ENCODE measurements at regions not wholly inside any gene's neighbourhood (a gene's known extent, or its start where the extent isn't known, plus 50 kb on each side); places are given as distances from the start of the nearest gene placed in this dataset.
"Not testable (repeated sequence)": the region's sequence is repeated elsewhere in the genome, so short reads cannot be mapped to it uniquely, and the experiment has no call there.

DNA sequence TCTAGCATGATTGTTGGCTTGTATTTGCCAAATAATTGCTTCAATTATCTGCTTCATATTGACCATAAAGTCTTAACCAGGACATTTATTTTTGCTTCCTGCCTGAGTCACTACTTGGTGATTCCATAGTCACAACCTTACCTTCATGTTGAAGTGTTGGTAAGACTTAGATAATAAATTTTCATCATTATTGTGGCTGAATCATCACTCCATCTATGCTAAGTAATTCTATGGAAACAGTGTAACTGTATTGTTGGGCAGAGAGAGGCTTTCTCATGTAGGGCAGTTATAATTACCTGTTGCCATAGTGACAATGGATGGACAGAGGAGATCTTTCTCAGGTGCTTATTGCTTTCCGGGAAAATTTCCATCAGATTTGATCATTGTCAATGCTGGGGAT, 330.7 kb upstream of the LRRC3B start:
- H3K27me3 Mint-ChIP-seq = no peaks in the 10 kb centered on the region
- H3K9me3 Mint-ChIP-seq = peaks cover 0 to 12% (median 5%) of the 10 kb centered on the region in 11 donors
- no peak overlapping the region for H3K4me3 Mint-ChIP-seq
- no peaks in the 10 kb centered on the region for H3K4me1 ChIP-seq (ENCODE audit: control insufficient read depth in 2 of 2, insufficient read depth in 2 of 2, low read length in 2 of 2)
- ChIA-PET CTCF (no interaction called here), POLR2A (no interaction called here)
- no peaks in the 10 kb centered on the region for H3K9me3 ChIP-seq (ENCODE audit: control insufficient read depth in 2 of 3, low read length in 3 of 3)
- H3K27ac ChIP-seq (ENCODE audit: low read depth, low read length) = no peak overlapping the region
- ATAC-seq (no peak), DNase-seq (no peak)
- H3K27ac Mint-ChIP-seq = no peak overlapping the region
- H3K4me1 Mint-ChIP-seq = no peaks in the 10 kb centered on the region
- no peak overlapping the region for H3K4me3 ChIP-seq (ENCODE audit: low read length)
- intact Hi-C loops (cut with micrococcal nuclease) = no loop called here
- no peaks in the 10 kb centered on the region for H3K27me3 ChIP-seq (ENCODE audit: control insufficient read depth in 2 of 2, insufficient read depth in 2 of 2, low read length in 2 of 2)
- H3K36me3 Mint-ChIP-seq = no peaks in the 10 kb centered on the region
- no peaks in the 10 kb centered on the region for H3K36me3 ChIP-seq (ENCODE audit: control insufficient read depth in 2 of 3, insufficient read depth in 3 of 3, low read length in 3 of 3)

DNA sequence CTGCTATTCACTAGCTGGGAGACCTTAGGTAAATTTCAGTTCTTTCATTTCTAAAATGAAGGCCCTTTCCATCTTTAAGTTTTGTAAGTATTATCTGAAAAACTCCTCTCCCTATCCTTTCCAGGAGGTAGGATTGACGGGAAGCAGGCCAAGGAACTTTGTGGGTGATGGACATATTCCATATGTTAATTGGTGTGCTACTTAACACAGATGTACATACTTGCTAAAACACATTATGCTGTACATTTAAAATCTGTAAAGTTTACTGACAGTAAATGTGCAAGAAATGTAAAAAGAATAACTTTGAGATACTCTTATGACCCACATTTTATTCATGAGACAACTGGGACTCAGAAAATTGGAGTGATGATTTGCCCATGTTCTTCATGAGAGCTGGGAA, 329.8 kb upstream of the LRRC3B start:
- Mint-ChIP-seq H3K4me1 (no peaks in the 10 kb centered on the region), H3K27me3 (no peaks in the 10 kb centered on the region), H3K27ac (no peak overlapping the region), H3K36me3 (no peaks in the 10 kb centered on the region), H3K4me3 (no peak overlapping the region), H3K9me3 (peaks cover 0 to 12% (median 7%) of the 10 kb centered on the region in 11 donors)
- POLR2A ChIA-PET = no interaction called here
- no peaks in the 10 kb centered on the region for H3K27me3 ChIP-seq (ENCODE audit: control insufficient read depth in 2 of 2, insufficient read depth in 2 of 2, low read length in 2 of 2)
- H3K27ac ChIP-seq (ENCODE audit: low read depth, low read length) = no peak overlapping the region
- no peak overlapping the region for H3K4me3 ChIP-seq (ENCODE audit: low read length)
- H3K9me3 ChIP-seq (ENCODE audit: control insufficient read depth in 2 of 3, low read length in 3 of 3) = no peaks in the 10 kb centered on the region
- intact Hi-C loops (cut with micrococcal nuclease) = no loop called here
- H3K4me1 ChIP-seq (ENCODE audit: control insufficient read depth in 2 of 2, insufficient read depth in 2 of 2, low read length in 2 of 2) = no peaks in the 10 kb centered on the region
- ATAC-seq = no peak
- no peaks in the 10 kb centered on the region for H3K36me3 ChIP-seq (ENCODE audit: control insufficient read depth in 2 of 3, insufficient read depth in 3 of 3, low read length in 3 of 3)
- CTCF ChIA-PET = no interaction called here
- no peak for DNase-seq

DNA sequence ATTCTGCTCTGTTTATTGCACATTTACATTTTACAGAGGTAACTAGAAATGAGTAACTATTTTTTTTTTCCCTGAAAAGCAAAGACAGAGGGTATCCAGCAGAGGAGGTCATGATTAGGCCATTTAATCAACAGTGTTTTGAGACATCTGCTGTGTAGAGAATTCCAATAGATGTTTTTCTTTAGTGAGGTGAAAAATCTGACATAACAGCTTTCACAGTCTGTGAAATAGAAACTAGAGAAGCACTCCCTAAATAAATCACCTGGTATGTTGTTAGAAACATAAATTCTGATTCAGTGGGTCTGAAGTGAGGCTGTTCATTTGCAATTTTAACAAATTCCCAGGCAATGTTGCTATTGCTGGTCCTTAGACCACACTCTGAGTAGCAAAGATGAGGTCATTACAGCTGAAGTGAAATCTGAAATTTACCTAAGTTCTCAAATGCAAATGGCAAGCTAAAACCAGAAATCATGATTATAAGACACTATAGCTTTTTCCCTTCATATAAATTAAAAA, 329.2 kb upstream of the LRRC3B start:
- POLR2A ChIA-PET = no interaction called here
- no peaks in the 10 kb centered on the region for H3K4me1 ChIP-seq (ENCODE audit: control insufficient read depth in 2 of 2, insufficient read depth in 2 of 2, low read length in 2 of 2)

DNA sequence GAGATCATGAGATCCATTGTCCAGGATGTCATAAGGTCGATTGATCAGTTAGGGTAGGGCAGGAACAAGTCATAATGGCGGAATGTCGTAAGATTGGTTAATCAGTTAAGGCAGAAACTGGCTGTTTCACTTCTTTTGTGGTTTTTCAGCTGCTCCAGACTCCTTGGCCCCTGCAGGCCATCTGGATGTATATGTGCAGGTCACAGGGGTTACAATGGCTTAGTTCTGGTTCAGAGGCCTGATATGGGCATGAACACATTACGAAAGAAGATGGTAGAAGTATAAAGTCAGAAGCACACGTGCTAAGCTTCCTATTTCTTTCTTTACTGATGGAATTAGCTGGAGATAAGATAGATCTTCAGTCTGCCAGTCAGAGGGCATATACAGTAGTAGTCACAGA, 315.4 kb upstream of the LRRC3B start:
- Mint-ChIP-seq H3K9me3 (peaks cover 0 to 54% (median 16%) of the 10 kb centered on the region in 11 donors), H3K4me1 (no peaks in the 10 kb centered on the region), H3K36me3 (no peaks in the 10 kb centered on the region), H3K4me3 (no peak overlapping the region), H3K27me3 (peaks cover 0 to 3% (median 0%) of the 10 kb centered on the region in 5 donors), H3K27ac (no peak overlapping the region)
- Histone ChIP-seq H3K4me3 (ENCODE audit: low read length) (no peak overlapping the region), H3K4me1 (ENCODE audit: control insufficient read depth in 2 of 2, insufficient read depth in 2 of 2, low read length in 2 of 2) (no peaks in the 10 kb centered on the region), H3K27ac (ENCODE audit: low read depth, low read length) (no peak overlapping the region), H3K27me3 (ENCODE audit: control insufficient read depth in 2 of 2, insufficient read depth in 2 of 2, low read length in 2 of 2) (no peaks in the 10 kb centered on the region), H3K9me3 (ENCODE audit: control insufficient read depth in 2 of 3, low read length in 3 of 3) (peaks cover 0 to 8% (median 0%) of the 10 kb centered on the region in 3 experiments), H3K36me3 (ENCODE audit: control insufficient read depth in 2 of 3, insufficient read depth in 3 of 3, low read length in 3 of 3) (no peaks in the 10 kb centered on the region)
- intact Hi-C loops (cut with micrococcal nuclease) = no loop called here
- DNase-seq (no peak), ATAC-seq (no peak)
- POLR2A ChIA-PET = no interaction called here
- CTCF ChIA-PET = no interaction called here

More for the DNA sequence above, 329.2 kb upstream of the LRRC3B start:
- H3K36me3 ChIP-seq (ENCODE audit: control insufficient read depth in 2 of 3, insufficient read depth in 3 of 3, low read length in 3 of 3) = no peaks in the 10 kb centered on the region
- no peaks in the 10 kb centered on the region for H3K27me3 ChIP-seq (ENCODE audit: control insufficient read depth in 2 of 2, insufficient read depth in 2 of 2, low read length in 2 of 2)
- H3K4me3 Mint-ChIP-seq = no peak overlapping the region
- no peak for ATAC-seq
- no peak for DNase-seq
- intact Hi-C loops (cut with micrococcal nuclease) = no loop called here
- no peaks in the 10 kb centered on the region for H3K9me3 ChIP-seq (ENCODE audit: control insufficient read depth in 2 of 3, low read length in 3 of 3)
- H3K27ac ChIP-seq (ENCODE audit: low read depth, low read length) = no peak overlapping the region
- H3K9me3 Mint-ChIP-seq = peaks cover 0 to 16% (median 7%) of the 10 kb centered on the region in 11 donors
- H3K36me3 Mint-ChIP-seq = no peaks in the 10 kb centered on the region
- CTCF ChIA-PET = no interaction called here
- H3K27ac Mint-ChIP-seq = no peak overlapping the region
- H3K4me1 Mint-ChIP-seq = no peaks in the 10 kb centered on the region
- no peaks in the 10 kb centered on the region for H3K27me3 Mint-ChIP-seq
- H3K4me3 ChIP-seq (ENCODE audit: low read length) = no peak overlapping the region

DNA sequence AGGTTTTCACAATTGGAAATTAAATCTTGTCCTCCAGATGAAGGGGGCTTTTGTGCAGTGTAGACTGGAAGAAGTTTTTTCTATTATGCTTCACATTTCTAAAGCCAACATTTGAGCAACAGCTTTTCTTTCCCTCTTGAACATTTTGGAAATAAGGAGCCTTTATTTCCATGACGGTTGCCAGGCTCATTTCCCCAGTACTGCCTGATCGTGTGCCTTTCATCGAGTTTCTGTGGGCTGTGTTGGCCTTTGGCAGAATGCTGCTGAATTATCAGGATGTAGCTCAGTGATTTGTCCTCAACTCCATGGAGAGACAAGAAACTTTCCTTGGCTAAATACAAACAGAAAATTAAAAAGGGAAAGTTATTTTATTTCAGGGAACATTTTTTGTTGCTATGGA, 314.8 kb upstream of the LRRC3B start:
- Histone ChIP-seq H3K9me3 (ENCODE audit: control insufficient read depth in 2 of 3, low read length in 3 of 3) (peaks cover 0 to 8% (median 0%) of the 10 kb centered on the region in 3 experiments), H3K27me3 (ENCODE audit: control insufficient read depth in 2 of 2, insufficient read depth in 2 of 2, low read length in 2 of 2) (no peaks in the 10 kb centered on the region), H3K27ac (ENCODE audit: low read depth, low read length) (no peak overlapping the region), H3K4me3 (ENCODE audit: low read length) (no peak overlapping the region), H3K4me1 (ENCODE audit: control insufficient read depth in 2 of 2, insufficient read depth in 2 of 2, low read length in 2 of 2) (no peaks in the 10 kb centered on the region), H3K36me3 (ENCODE audit: control insufficient read depth in 2 of 3, insufficient read depth in 3 of 3, low read length in 3 of 3) (no peaks in the 10 kb centered on the region)
- Mint-ChIP-seq H3K27ac (no peak overlapping the region), H3K9me3 (peaks cover 2 to 49% (median 16%) of the 10 kb centered on the region in 11 donors), H3K4me1 (no peaks in the 10 kb centered on the region), H3K36me3 (no peaks in the 10 kb centered on the region), H3K27me3 (peaks cover 0 to 3% (median 0%) of the 10 kb centered on the region in 5 donors), H3K4me3 (no peak overlapping the region)
- POLR2A ChIA-PET = no interaction called here
- intact Hi-C loops (cut with micrococcal nuclease) = no loop called here
- CTCF ChIA-PET = no interaction called here
- no peak for ATAC-seq
- DNase-seq = no peak

DNA sequence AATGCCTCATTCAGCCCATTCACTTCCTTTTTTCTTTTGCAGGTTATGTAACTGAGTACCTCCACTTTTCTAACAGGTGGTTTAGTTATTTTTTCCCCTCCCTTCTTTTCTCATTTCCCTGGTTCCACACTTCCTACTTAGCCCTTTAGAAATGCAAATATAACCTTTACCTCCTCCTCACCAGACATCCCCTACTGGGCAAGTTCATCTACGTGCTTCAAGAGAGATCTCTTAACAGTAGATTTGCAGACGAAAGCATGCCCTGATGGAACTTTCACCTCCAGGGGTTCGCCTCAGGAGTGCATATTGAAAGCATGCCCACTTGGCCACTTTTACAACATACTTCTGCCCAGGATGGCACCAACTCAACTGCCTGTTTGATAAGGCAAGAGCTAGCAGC, 314.1 kb upstream of the LRRC3B start:
- Histone ChIP-seq H3K36me3 (ENCODE audit: control insufficient read depth in 2 of 3, insufficient read depth in 3 of 3, low read length in 3 of 3) (no peaks in the 10 kb centered on the region), H3K4me3 (ENCODE audit: low read length) (no peak overlapping the region), H3K4me1 (ENCODE audit: control insufficient read depth in 2 of 2, insufficient read depth in 2 of 2, low read length in 2 of 2) (no peaks in the 10 kb centered on the region), H3K9me3 (ENCODE audit: control insufficient read depth in 2 of 3, low read length in 3 of 3) (peaks cover 0 to 8% (median 0%) of the 10 kb centered on the region in 3 experiments), H3K27ac (ENCODE audit: low read depth, low read length) (no peak overlapping the region), H3K27me3 (ENCODE audit: control insufficient read depth in 2 of 2, insufficient read depth in 2 of 2, low read length in 2 of 2) (no peaks in the 10 kb centered on the region)
- CTCF ChIA-PET = no interaction called here
- Mint-ChIP-seq H3K27ac (no peak overlapping the region), H3K27me3 (peaks cover 0 to 3% (median 0%) of the 10 kb centered on the region in 5 donors), H3K4me3 (no peak overlapping the region), H3K36me3 (no peaks in the 10 kb centered on the region), H3K9me3 (peaks cover 2 to 42% (median 14%) of the 10 kb centered on the region in 11 donors), H3K4me1 (no peaks in the 10 kb centered on the region)
- intact Hi-C loops (cut with micrococcal nuclease) = no loop called here
- POLR2A ChIA-PET = interaction anchor here (0.6 kb wide), 1 partner anchor 9 kb away, joined by 3 read pairs; no protein-coding TSS in a partner anchor
- DNase-seq (no peak), ATAC-seq (no peak)

DNA sequence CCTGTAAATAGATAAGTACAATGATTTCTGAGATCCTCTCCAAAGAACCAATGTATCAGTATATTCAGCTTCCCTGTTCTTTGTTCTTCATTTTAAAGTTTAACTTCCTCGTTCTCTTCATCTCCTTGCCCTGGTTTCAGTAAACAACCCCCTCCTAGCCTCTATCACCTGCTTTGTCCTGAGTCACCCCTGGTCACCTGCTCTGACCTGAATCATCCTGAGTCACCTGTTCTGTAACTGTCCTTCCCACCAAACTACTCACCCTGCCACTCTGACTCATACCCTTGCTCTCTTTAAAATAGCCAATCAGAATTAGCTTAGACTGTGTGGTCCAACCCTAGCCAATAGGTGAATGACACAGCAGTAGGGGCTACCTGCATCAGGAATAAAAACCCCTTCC, 313.0 kb upstream of the LRRC3B start:
- CTCF ChIA-PET; H3K4me1 Mint-ChIP-seq; H3K27ac Mint-ChIP-seq; H3K27me3 Mint-ChIP-seq; H3K4me3 ChIP-seq (ENCODE audit: low read length); H3K36me3 ChIP-seq (ENCODE audit: control insufficient read depth in 2 of 3, insufficient read depth in 3 of 3, low read length in 3 of 3); H3K4me3 Mint-ChIP-seq; DNase-seq; H3K4me1 ChIP-seq (ENCODE audit: control insufficient read depth in 2 of 2, insufficient read depth in 2 of 2, low read length in 2 of 2); intact Hi-C loops (cut with micrococcal nuclease); H3K27ac ChIP-seq (ENCODE audit: low read depth, low read length); POLR2A ChIA-PET; H3K27me3 ChIP-seq (ENCODE audit: control insufficient read depth in 2 of 2, insufficient read depth in 2 of 2, low read length in 2 of 2); H3K9me3 ChIP-seq (ENCODE audit: control insufficient read depth in 2 of 3, low read length in 3 of 3); ATAC-seq; H3K36me3 Mint-ChIP-seq: not testable (repeated sequence)
- peaks cover 2 to 36% (median 14%) of the 10 kb centered on the region in 11 donors for H3K9me3 Mint-ChIP-seq
